GM06990 (cell line): ENCODE measurements at regions not wholly inside any gene's neighbourhood (a gene's known extent, or its start where the extent isn't known, plus 50 kb on each side); places are given as distances from the start of the nearest gene placed in this dataset.
A peak's percentile ranks its signal among the peaks of the same experiment; 100 is the strongest.

Experiments used
- DNase-seq: peaks from one replicate; pipeline ENCODE4 v3.0.0-alpha.2; 2011; ENCODE audit not compliant: insufficient read length; ENCODE audit errors: extremely low read depth
- H3K27me3 ChIP-seq: replicated peaks from 2 replicates; pipeline ENCODE4 v1.6.0; 2011; ENCODE audit warnings: low read length; ENCODE audit not compliant: control insufficient read depth, insufficient read depth
- H3K36me3 ChIP-seq: 2 replicates; pipeline ENCODE4 v1.5.1; 2011; ENCODE audit warnings: low read length; ENCODE audit not compliant: control insufficient read depth, insufficient read depth
- H3K4me3 ChIP-seq: replicated peaks from 2 replicates; pipeline ENCODE4 v1.5.1; 2011; ENCODE audit warnings: low read depth, mild to moderate bottlenecking, control low read depth, low read length
- CTCF ChIP-seq: IDR thresholded peaks from 2 replicates; pipeline ENCODE4 v1.5.1; 2011; ENCODE audit warnings: low read length, control low read depth, mild to moderate bottlenecking, inconsistent platforms; ENCODE audit not compliant: insufficient read depth, poor library complexity, severe bottlenecking

GRCh38 chr5:109589986-109590385, 99.7 kb upstream of the MAN2A1 start:
- DNase-seq = no peak
- no peaks in the 10 kb centered on the region for H3K36me3 ChIP-seq
- H3K4me3 ChIP-seq = no peak overlapping the region
- peak; percentile 13 for TF ChIP-seq CTCF
- H3K27me3 ChIP-seq = no peaks in the 10 kb centered on the region

- H3K27me3 ChIP-seq = no peaks in the 10 kb centered on the region
- TF ChIP-seq CTCF = no peak
- no peak for DNase-seq
- H3K4me3 ChIP-seq = no peak overlapping the region
- H3K36me3 ChIP-seq = no peaks in the 10 kb centered on the region
Observed at GRCh38 chr5:109589239-109589638, 100.5 kb upstream of the MAN2A1 start.

GRCh38 chr5:109588281-109589035, 101.3 kb upstream of the MAN2A1 start:
- DNase-seq = peak; percentile 3
- no peaks in the 10 kb centered on the region for H3K36me3 ChIP-seq
- H3K27me3 ChIP-seq = no peaks in the 10 kb centered on the region
- no peak overlapping the region for H3K4me3 ChIP-seq
- TF ChIP-seq CTCF = no peak

- Histone ChIP-seq H3K4me3 (no peak overlapping the region), H3K36me3 (no peaks in the 10 kb centered on the region), H3K27me3 (no peaks in the 10 kb centered on the region; the same call in 1 of the 2 replicates)
- no peak for DNase-seq
- TF ChIP-seq CTCF = no peak
Observed at GRCh38 chr5:109584986-109585599, 104.6 kb upstream of the MAN2A1 start.

- DNase-seq = no peak
- H3K36me3 ChIP-seq = no peaks in the 10 kb centered on the region
- H3K27me3 ChIP-seq = no peaks in the 10 kb centered on the region; the same call in 1 of the 2 replicates
- H3K4me3 ChIP-seq = no peak overlapping the region
- no peak for TF ChIP-seq CTCF
Observed at GRCh38 chr5:109580225-109580624, 109.5 kb upstream of the MAN2A1 start.

GRCh38 chr5:109575506-109575905, 114.2 kb upstream of the MAN2A1 start:
- no peak for TF ChIP-seq CTCF
- Histone ChIP-seq H3K4me3 (no peak overlapping the region), H3K27me3 (no peaks in the 10 kb centered on the region; the same call in 1 of the 2 replicates), H3K36me3 (no peaks in the 10 kb centered on the region)
- DNase-seq = no peak
